ENCODE measurements at regions not wholly inside any gene's neighbourhood (a gene's known extent, or its start where the extent isn't known, plus 50 kb on each side); places are given as distances from the start of the nearest gene placed in this dataset.

- H3K36me3 ChIP-seq (replicated peaks; ENCODE audit: insufficient read depth, low read depth), result no peaks in the 10 kb centered on the region
- H4K20me1 ChIP-seq (ENCODE audit: insufficient read depth, poor library complexity, severe bottlenecking), result no peaks in the 10 kb centered on the region
- no peaks in the 10 kb centered on the region for H3K9me2 ChIP-seq (replicated peaks; ENCODE audit: insufficient read depth)
- no peaks in the 10 kb centered on the region for H3K79me2 ChIP-seq
- H3K4me2 ChIP-seq, result no peak overlapping the region
- H3K27ac ChIP-seq, result no peak overlapping the region
- no peaks in the 10 kb centered on the region for H3K4me1 ChIP-seq (ENCODE audit: insufficient read depth)
- H3K27me3 ChIP-seq, result no peaks in the 10 kb centered on the region
- 92% methylated on average over 2 of the region's 2 CpGs for WGBS (ENCODE audit: low lambda C conversion rate, missing lambda C conversion rate)
- no peak for DNase-seq (ENCODE audit: low spot score)
- no peaks in the 10 kb centered on the region for H3K9me3 ChIP-seq (ENCODE audit: low read depth)
- no peak overlapping the region for H3K4me3 ChIP-seq
- H2AFZ ChIP-seq, result no peak overlapping the region
- TF ChIP-seq EZH2 (IDR thresholded peaks at IDR 0.05; ENCODE audit: borderline replicate concordance), result no peak
- no peak for TF ChIP-seq EZH2phosphoT487 (IDR thresholded peaks at IDR 0.05; ENCODE audit: low read depth, severe bottlenecking, unreplicated experiment)
- TF ChIP-seq CTCF (IDR thresholded peaks at IDR 0.05; ENCODE audit: poor library complexity), result no peak
Observed at GRCh38 chr18:71666481-71666880, 877.7 kb downstream of the CBLN2 start.

GRCh38 chr18:71665131-71665530, 879.0 kb downstream of the CBLN2 start:
- Histone ChIP-seq H3K4me3 (no peak overlapping the region), H3K79me2 (no peaks in the 10 kb centered on the region), H3K36me3 (replicated peaks; ENCODE audit: insufficient read depth, low read depth) (no peaks in the 10 kb centered on the region), H3K27me3 (no peaks in the 10 kb centered on the region), H3K4me1 (ENCODE audit: insufficient read depth) (no peaks in the 10 kb centered on the region), H3K9me2 (replicated peaks; ENCODE audit: insufficient read depth) (no peaks in the 10 kb centered on the region), H3K27ac (no peak overlapping the region), H3K4me2 (no peak overlapping the region), H2AFZ (no peak overlapping the region), H3K9me3 (ENCODE audit: low read depth) (no peaks in the 10 kb centered on the region), H4K20me1 (ENCODE audit: insufficient read depth, poor library complexity, severe bottlenecking) (no peaks in the 10 kb centered on the region)
- TF ChIP-seq CTCF (IDR thresholded peaks at IDR 0.05; ENCODE audit: poor library complexity) (no peak), EZH2phosphoT487 (IDR thresholded peaks at IDR 0.05; ENCODE audit: low read depth, severe bottlenecking, unreplicated experiment) (no peak), EZH2 (IDR thresholded peaks at IDR 0.05; ENCODE audit: borderline replicate concordance) (no peak)
- DNase-seq (ENCODE audit: low spot score), result no peak

- WGBS (ENCODE audit: low lambda C conversion rate, missing lambda C conversion rate), result 92% methylated on average over 12 of the region's 12 CpGs
- Histone ChIP-seq H3K27ac (no peak overlapping the region), H3K36me3 (replicated peaks; ENCODE audit: insufficient read depth, low read depth) (no peaks in the 10 kb centered on the region), H3K79me2 (no peaks in the 10 kb centered on the region), H3K9me3 (ENCODE audit: low read depth) (no peaks in the 10 kb centered on the region), H3K27me3 (no peaks in the 10 kb centered on the region), H3K4me2 (no peak overlapping the region), H2AFZ (no peak overlapping the region), H4K20me1 (ENCODE audit: insufficient read depth, poor library complexity, severe bottlenecking) (no peaks in the 10 kb centered on the region), H3K4me3 (no peak overlapping the region), H3K4me1 (ENCODE audit: insufficient read depth) (no peaks in the 10 kb centered on the region), H3K9me2 (replicated peaks; ENCODE audit: insufficient read depth) (no peaks in the 10 kb centered on the region)
- no peak for DNase-seq (ENCODE audit: low spot score)
- TF ChIP-seq EZH2 (IDR thresholded peaks at IDR 0.05; ENCODE audit: borderline replicate concordance), result no peak
- no peak for TF ChIP-seq CTCF (IDR thresholded peaks at IDR 0.05; ENCODE audit: poor library complexity)
- no peak for TF ChIP-seq EZH2phosphoT487 (IDR thresholded peaks at IDR 0.05; ENCODE audit: low read depth, severe bottlenecking, unreplicated experiment)
Observed at GRCh38 chr18:71643822-71644221, 900.3 kb downstream of the CBLN2 start.

GRCh38 chr18:71630696-71631095, 913.4 kb downstream of the CBLN2 start:
- H3K36me3 ChIP-seq (replicated peaks; ENCODE audit: insufficient read depth, low read depth), result no peaks in the 10 kb centered on the region
- no peak overlapping the region for H3K4me3 ChIP-seq
- no peaks in the 10 kb centered on the region for H3K9me2 ChIP-seq (replicated peaks; ENCODE audit: insufficient read depth)
- H4K20me1 ChIP-seq (ENCODE audit: insufficient read depth, poor library complexity, severe bottlenecking), result no peaks in the 10 kb centered on the region
- no peaks in the 10 kb centered on the region for H3K79me2 ChIP-seq
- no peaks in the 10 kb centered on the region for H3K4me1 ChIP-seq (ENCODE audit: insufficient read depth)
- DNase-seq (ENCODE audit: low spot score), result no peak
- TF ChIP-seq EZH2 (IDR thresholded peaks at IDR 0.05; ENCODE audit: borderline replicate concordance) (no peak), EZH2phosphoT487 (IDR thresholded peaks at IDR 0.05; ENCODE audit: low read depth, severe bottlenecking, unreplicated experiment) (no peak), CTCF (IDR thresholded peaks at IDR 0.05; ENCODE audit: poor library complexity) (no peak)
- no peaks in the 10 kb centered on the region for H3K27me3 ChIP-seq
- H3K4me2 ChIP-seq, result no peak overlapping the region
- no peak overlapping the region for H2AFZ ChIP-seq
- 77% methylated on average over 3 of the region's 3 CpGs for WGBS (ENCODE audit: low lambda C conversion rate, missing lambda C conversion rate)
- no peak overlapping the region for H3K27ac ChIP-seq
- no peaks in the 10 kb centered on the region for H3K9me3 ChIP-seq (ENCODE audit: low read depth)
